ENCODE measurements at regions not wholly inside any gene's neighbourhood (a gene's known extent, or its start where the extent isn't known, plus 50 kb on each side); places are given as distances from the start of the nearest gene placed in this dataset.

GRCh38 chr7:34320412-34320811, 337.6 kb upstream of the NPSR1 start:
- DNase-seq (ENCODE audit: low spot score): no peak
- Mint-ChIP-seq H3K27ac (no peak overlapping the region), H3K27me3 (ENCODE audit: low read depth) (peaks cover 10% of the 10 kb centered on the region), H3K4me1 (ENCODE audit: low read depth) (peaks cover 2% of the 10 kb centered on the region), H3K4me3 (ENCODE audit: low read depth) (no peak overlapping the region), H3K36me3 (ENCODE audit: low read depth) (no peaks in the 10 kb centered on the region), H3K9me3 (no peaks in the 10 kb centered on the region)
- intact Hi-C loops (cut with micrococcal nuclease): no loop called here

DNA sequence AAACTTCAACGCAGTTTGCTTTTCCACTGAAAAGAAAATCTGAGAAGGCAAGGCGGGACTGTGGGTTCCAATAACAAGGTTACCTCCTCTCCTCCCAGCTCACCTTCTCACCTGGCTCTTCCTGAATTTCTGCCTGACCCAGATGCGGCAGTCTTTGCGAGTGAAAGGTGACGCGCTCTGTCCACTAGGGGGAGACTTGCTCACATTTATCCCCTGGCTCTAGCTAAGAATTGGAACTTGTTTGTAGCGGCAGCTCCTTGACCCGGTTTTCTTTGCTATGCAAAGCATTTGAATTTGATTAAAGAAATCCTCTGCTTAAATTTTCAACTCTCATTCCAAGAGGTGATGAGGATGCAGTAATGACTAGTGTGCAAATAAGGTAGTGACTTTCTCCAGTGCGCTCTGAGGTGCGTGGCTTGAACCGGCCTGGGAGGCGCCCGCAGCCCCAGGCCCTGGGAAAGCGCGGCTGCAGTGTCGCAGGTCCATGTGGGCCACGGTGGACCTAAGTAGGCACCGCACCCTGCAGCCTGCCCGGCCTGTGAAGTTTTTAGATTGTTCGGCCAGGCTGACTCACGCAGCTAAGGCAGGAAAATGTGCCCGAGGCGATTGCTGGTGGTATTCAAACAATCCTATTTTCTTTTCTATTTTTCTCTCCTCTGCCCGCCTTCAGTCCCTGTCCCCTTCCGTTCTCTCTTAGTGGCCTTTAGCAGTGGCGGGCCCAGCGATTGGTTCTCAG, 336.9 kb upstream of the NPSR1 start:
- no peak overlapping the region for H3K4me3 Mint-ChIP-seq (ENCODE audit: low read depth)
- H3K36me3 Mint-ChIP-seq (ENCODE audit: low read depth): no peaks in the 10 kb centered on the region
- peaks cover 10% of the 10 kb centered on the region for H3K27me3 Mint-ChIP-seq (ENCODE audit: low read depth)
- peak; percentile 13 for DNase-seq (ENCODE audit: low spot score)
- no peak overlapping the region for H3K27ac Mint-ChIP-seq
- peaks cover 2% of the 10 kb centered on the region for H3K4me1 Mint-ChIP-seq (ENCODE audit: low read depth)
- intact Hi-C loops (cut with micrococcal nuclease): no loop called here
- H3K9me3 Mint-ChIP-seq: no peaks in the 10 kb centered on the region

- Mint-ChIP-seq H3K4me3 (ENCODE audit: low read depth) (no peak overlapping the region), H3K27me3 (ENCODE audit: low read depth) (peaks cover 10% of the 10 kb centered on the region), H3K27ac (no peak overlapping the region), H3K9me3 (no peaks in the 10 kb centered on the region), H3K4me1 (ENCODE audit: low read depth) (peaks cover 2% of the 10 kb centered on the region), H3K36me3 (ENCODE audit: low read depth) (no peaks in the 10 kb centered on the region)
- intact Hi-C loops (cut with micrococcal nuclease): no loop called here
- no peak for DNase-seq (ENCODE audit: low spot score)
Measured at GRCh38 chr7:34322841-34323240, 335.2 kb upstream of the NPSR1 start.

DNA sequence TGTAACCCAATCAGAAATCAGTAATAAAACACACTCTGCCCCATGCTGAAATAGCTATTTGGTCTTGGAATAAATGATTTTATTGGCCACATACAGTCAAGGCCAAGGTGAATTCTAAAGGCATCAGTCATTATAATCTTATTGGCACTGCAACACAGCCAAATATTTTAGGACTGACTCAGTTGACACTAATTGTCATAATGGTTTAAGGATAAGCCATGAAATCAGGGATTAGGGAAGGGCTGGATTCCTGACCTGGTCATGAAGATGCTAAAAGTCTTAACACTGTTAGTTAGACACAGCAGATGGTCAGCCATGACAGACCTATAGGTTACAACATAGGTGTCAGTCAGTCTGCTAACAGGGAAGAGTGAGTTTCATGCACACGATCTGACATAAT, 330.3 kb upstream of the NPSR1 start:
- Mint-ChIP-seq H3K4me3 (ENCODE audit: low read depth) (no peak overlapping the region), H3K4me1 (ENCODE audit: low read depth) (no peaks in the 10 kb centered on the region), H3K36me3 (ENCODE audit: low read depth) (no peaks in the 10 kb centered on the region), H3K27me3 (ENCODE audit: low read depth) (no peaks in the 10 kb centered on the region), H3K9me3 (no peaks in the 10 kb centered on the region), H3K27ac (no peak overlapping the region)
- intact Hi-C loops (cut with micrococcal nuclease): no loop called here
- DNase-seq (ENCODE audit: low spot score): no peak

DNA sequence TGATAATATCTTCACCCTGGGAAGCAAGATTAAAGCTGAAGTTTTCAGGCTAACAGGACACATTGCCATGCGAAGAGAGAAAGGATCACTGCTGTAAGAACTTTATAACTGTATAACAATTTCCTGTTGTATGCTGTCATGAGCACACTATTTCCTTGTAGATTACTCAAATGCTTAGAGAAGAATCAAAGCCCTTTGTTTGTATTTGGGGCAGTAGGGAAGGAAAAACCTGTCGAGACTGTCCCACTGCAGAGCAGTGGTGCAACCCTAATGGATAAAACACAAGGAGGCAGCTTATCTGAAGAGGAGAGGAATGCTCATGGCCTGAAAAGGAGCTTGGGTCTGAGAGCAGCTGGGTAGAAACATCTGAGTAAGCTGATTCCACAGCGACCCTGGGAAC, 327.7 kb upstream of the NPSR1 start:
- H3K4me1 Mint-ChIP-seq (ENCODE audit: low read depth): no peaks in the 10 kb centered on the region
- no peak for DNase-seq (ENCODE audit: low spot score)
- no peaks in the 10 kb centered on the region for H3K36me3 Mint-ChIP-seq (ENCODE audit: low read depth)
- no peaks in the 10 kb centered on the region for H3K9me3 Mint-ChIP-seq
- intact Hi-C loops (cut with micrococcal nuclease): no loop called here
- H3K27ac Mint-ChIP-seq: no peak overlapping the region
- no peak overlapping the region for H3K4me3 Mint-ChIP-seq (ENCODE audit: low read depth)
- H3K27me3 Mint-ChIP-seq (ENCODE audit: low read depth): no peaks in the 10 kb centered on the region

DNA sequence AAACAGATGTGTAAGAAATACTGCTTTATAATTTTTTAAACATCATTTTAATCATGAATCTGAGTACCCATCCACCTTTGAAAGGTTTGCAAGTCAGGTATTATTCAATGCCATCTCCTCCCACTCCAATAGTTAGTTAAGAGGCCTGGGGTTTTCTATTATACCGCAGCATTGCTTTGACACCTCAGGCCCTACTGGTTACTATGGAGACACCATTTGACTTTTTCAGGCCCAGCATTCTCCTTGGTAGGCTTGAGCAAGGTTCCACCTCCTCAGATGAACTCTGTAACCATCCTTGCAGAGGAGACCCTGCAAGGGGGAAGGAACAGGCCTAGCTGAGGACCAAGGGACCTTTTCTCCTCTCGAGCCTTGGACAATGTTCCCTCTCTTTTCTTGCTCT, 326.9 kb upstream of the NPSR1 start:
- Mint-ChIP-seq H3K4me3 (ENCODE audit: low read depth) (no peak overlapping the region), H3K27ac (no peak overlapping the region), H3K9me3 (no peaks in the 10 kb centered on the region), H3K4me1 (ENCODE audit: low read depth) (no peaks in the 10 kb centered on the region), H3K36me3 (ENCODE audit: low read depth) (no peaks in the 10 kb centered on the region), H3K27me3 (ENCODE audit: low read depth) (no peaks in the 10 kb centered on the region)
- DNase-seq (ENCODE audit: low spot score): no peak
- intact Hi-C loops (cut with micrococcal nuclease): no loop called here

DNA sequence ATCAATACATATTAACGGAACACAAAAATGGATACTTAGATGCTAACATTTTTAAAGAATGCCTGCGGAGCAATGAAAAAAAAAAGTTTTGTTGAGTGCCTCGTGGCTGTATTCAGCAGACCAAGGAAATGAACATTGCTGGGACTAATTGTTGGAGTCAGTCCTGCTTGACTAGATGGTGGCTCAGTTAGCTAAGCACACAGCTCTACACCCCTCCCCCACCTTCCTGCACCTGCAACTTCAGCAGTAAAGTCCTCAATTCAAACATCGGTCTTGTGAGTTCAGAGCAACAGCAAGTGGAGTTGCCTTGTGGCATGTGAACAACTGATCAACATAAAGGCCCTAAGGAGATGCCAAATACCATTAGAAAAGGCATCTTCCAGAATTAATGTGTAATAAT, 326.0 kb upstream of the NPSR1 start:
- no peaks in the 10 kb centered on the region for H3K27me3 Mint-ChIP-seq (ENCODE audit: low read depth)
- no peaks in the 10 kb centered on the region for H3K36me3 Mint-ChIP-seq (ENCODE audit: low read depth)
- DNase-seq (ENCODE audit: low spot score): no peak
- H3K9me3 Mint-ChIP-seq: no peaks in the 10 kb centered on the region
- no peak overlapping the region for H3K4me3 Mint-ChIP-seq (ENCODE audit: low read depth)
- no peak overlapping the region for H3K27ac Mint-ChIP-seq
- no peaks in the 10 kb centered on the region for H3K4me1 Mint-ChIP-seq (ENCODE audit: low read depth)
- intact Hi-C loops (cut with micrococcal nuclease): no loop called here

GRCh38 chr7:34333184-34333583, 324.8 kb upstream of the NPSR1 start:
- intact Hi-C loops (cut with micrococcal nuclease): no loop called here
- H3K27me3 Mint-ChIP-seq (ENCODE audit: low read depth): no peaks in the 10 kb centered on the region
- no peak overlapping the region for H3K4me3 Mint-ChIP-seq (ENCODE audit: low read depth)
- no peaks in the 10 kb centered on the region for H3K4me1 Mint-ChIP-seq (ENCODE audit: low read depth)
- no peak overlapping the region for H3K27ac Mint-ChIP-seq
- peaks cover 6% of the 10 kb centered on the region for H3K9me3 Mint-ChIP-seq
- no peak for DNase-seq (ENCODE audit: low spot score)
- no peaks in the 10 kb centered on the region for H3K36me3 Mint-ChIP-seq (ENCODE audit: low read depth)

DNA sequence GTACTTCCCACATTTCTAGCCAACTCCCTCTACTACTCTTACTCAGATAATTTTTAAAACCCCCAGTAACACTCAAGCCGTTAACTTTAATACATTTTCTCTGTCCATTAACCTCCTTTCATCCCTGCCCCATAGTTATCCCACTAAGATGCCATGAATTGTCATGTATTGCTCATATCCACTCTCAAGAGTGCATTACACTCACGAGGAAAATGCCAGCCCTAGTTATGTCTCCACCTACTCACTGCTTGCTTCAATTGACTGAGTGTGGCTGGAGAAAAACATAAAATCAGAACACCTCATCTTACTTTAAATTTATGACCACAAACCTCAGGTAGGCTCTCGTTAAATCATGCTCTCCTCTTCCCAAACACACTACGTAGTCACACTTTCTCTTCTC, 324.1 kb upstream of the NPSR1 start:
- Mint-ChIP-seq H3K4me1 (ENCODE audit: low read depth) (no peaks in the 10 kb centered on the region), H3K36me3 (ENCODE audit: low read depth) (no peaks in the 10 kb centered on the region), H3K27ac (no peak overlapping the region), H3K9me3 (peaks cover 6% of the 10 kb centered on the region), H3K4me3 (ENCODE audit: low read depth) (no peak overlapping the region), H3K27me3 (ENCODE audit: low read depth) (no peaks in the 10 kb centered on the region)
- intact Hi-C loops (cut with micrococcal nuclease): no loop called here
- no peak for DNase-seq (ENCODE audit: low spot score)

DNA sequence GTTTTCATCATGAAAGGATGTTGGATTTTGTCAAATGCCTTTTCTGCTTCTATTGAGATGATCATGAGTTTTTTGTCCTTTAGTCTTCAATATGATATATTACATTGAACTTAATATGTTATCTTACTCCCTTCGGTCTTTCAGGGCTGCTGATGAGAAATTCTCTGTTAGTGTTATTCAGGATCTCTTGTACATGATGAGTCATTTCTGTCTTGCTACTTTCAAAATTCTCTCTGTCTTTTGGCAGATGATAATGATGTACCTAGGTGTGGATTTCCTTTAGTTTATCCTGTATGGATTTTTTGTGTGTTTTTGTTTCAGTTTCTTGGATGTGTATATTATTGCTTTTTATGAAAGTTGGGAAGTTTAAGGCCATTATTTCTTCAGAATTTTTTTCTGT, 320.9 kb upstream of the NPSR1 start:
- peaks cover 6% of the 10 kb centered on the region for H3K9me3 Mint-ChIP-seq
- H3K27me3 Mint-ChIP-seq (ENCODE audit: low read depth): no peaks in the 10 kb centered on the region
- H3K27ac Mint-ChIP-seq: no peak overlapping the region
- no peak overlapping the region for H3K4me3 Mint-ChIP-seq (ENCODE audit: low read depth)
- no peak for DNase-seq (ENCODE audit: low spot score)
- intact Hi-C loops (cut with micrococcal nuclease): no loop called here
- H3K36me3 Mint-ChIP-seq (ENCODE audit: low read depth): no peaks in the 10 kb centered on the region
- no peaks in the 10 kb centered on the region for H3K4me1 Mint-ChIP-seq (ENCODE audit: low read depth)

GRCh38 chr7:34338961-34339526, 319.0 kb upstream of the NPSR1 start:
- no peak for DNase-seq (ENCODE audit: low spot score)
- H3K9me3 Mint-ChIP-seq: peaks cover 6% of the 10 kb centered on the region
- H3K36me3 Mint-ChIP-seq (ENCODE audit: low read depth): no peaks in the 10 kb centered on the region
- no peak overlapping the region for H3K27ac Mint-ChIP-seq
- no peaks in the 10 kb centered on the region for H3K4me1 Mint-ChIP-seq (ENCODE audit: low read depth)
- no peaks in the 10 kb centered on the region for H3K27me3 Mint-ChIP-seq (ENCODE audit: low read depth)
- intact Hi-C loops (cut with micrococcal nuclease): no loop called here
- no peak overlapping the region for H3K4me3 Mint-ChIP-seq (ENCODE audit: low read depth)

DNA sequence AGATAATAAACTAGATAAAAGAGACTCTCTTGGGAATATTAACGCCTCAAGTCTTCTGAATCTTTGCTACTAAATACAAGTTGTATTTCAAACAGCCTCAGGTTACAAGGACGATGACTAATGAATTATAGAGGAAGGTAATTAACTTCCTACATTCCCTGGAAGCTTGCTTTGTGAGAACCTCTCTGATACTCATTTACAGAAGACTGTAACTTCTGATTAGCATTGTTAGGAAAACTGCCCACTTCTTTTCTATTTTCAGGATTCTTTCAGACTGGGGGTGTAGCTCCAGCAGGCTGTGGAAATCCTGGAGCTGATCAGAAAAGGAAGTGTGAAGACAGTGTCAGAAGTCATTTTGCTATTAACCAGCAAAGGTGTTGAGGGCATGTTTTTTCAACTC, 316.7 kb upstream of the NPSR1 start:
- no peaks in the 10 kb centered on the region for H3K4me1 Mint-ChIP-seq (ENCODE audit: low read depth)
- H3K27me3 Mint-ChIP-seq (ENCODE audit: low read depth): no peaks in the 10 kb centered on the region
- peaks cover 6% of the 10 kb centered on the region for H3K9me3 Mint-ChIP-seq
- H3K27ac Mint-ChIP-seq: no peak overlapping the region
- no peak overlapping the region for H3K4me3 Mint-ChIP-seq (ENCODE audit: low read depth)
- intact Hi-C loops (cut with micrococcal nuclease): no loop called here
- DNase-seq (ENCODE audit: low spot score): no peak
- H3K36me3 Mint-ChIP-seq (ENCODE audit: low read depth): no peaks in the 10 kb centered on the region

GRCh38 chr7:34342387-34342786, 315.6 kb upstream of the NPSR1 start:
- no peaks in the 10 kb centered on the region for H3K4me1 Mint-ChIP-seq (ENCODE audit: low read depth)
- no peaks in the 10 kb centered on the region for H3K36me3 Mint-ChIP-seq (ENCODE audit: low read depth)

DNA sequence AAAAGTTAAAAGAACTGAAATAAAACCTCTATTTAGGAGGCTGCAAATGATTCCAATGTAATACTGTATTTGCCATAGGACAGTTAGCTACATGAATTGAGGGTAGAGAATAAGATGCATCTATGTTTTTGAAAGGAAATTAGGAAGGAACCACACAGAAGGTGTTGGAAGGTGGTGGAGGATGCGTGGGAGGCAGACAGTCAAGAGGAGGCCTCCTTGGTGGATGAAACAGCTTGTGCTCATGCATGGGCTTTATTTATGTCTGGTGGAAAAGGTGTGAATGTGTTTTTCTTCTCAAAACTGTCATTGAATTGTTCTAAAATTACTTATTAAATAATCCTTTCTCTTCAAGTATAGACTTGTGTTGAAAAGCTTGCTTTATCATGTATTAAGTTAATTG, 314.4 kb upstream of the NPSR1 start:
- H3K9me3 Mint-ChIP-seq: no peaks in the 10 kb centered on the region
- no peaks in the 10 kb centered on the region for H3K4me1 Mint-ChIP-seq (ENCODE audit: low read depth)
- intact Hi-C loops (cut with micrococcal nuclease): no loop called here
- no peaks in the 10 kb centered on the region for H3K36me3 Mint-ChIP-seq (ENCODE audit: low read depth)
- H3K27ac Mint-ChIP-seq: no peak overlapping the region
- no peaks in the 10 kb centered on the region for H3K27me3 Mint-ChIP-seq (ENCODE audit: low read depth)
- no peak for DNase-seq (ENCODE audit: low spot score)
- H3K4me3 Mint-ChIP-seq (ENCODE audit: low read depth): no peak overlapping the region

More at GRCh38 chr7:34342387-34342786, 315.6 kb upstream of the NPSR1 start:
- Mint-ChIP-seq H3K4me3 (ENCODE audit: low read depth) (no peak overlapping the region), H3K27me3 (ENCODE audit: low read depth) (no peaks in the 10 kb centered on the region), H3K9me3 (peaks cover 3% of the 10 kb centered on the region), H3K27ac (no peak overlapping the region)
- intact Hi-C loops (cut with micrococcal nuclease): no loop called here
- DNase-seq (ENCODE audit: low spot score): no peak
